ENCODE measurements at regions not wholly inside any gene's neighbourhood (a gene's known extent, or its start where the extent isn't known, plus 50 kb on each side); places are given as distances from the start of the nearest gene placed in this dataset.

DNA sequence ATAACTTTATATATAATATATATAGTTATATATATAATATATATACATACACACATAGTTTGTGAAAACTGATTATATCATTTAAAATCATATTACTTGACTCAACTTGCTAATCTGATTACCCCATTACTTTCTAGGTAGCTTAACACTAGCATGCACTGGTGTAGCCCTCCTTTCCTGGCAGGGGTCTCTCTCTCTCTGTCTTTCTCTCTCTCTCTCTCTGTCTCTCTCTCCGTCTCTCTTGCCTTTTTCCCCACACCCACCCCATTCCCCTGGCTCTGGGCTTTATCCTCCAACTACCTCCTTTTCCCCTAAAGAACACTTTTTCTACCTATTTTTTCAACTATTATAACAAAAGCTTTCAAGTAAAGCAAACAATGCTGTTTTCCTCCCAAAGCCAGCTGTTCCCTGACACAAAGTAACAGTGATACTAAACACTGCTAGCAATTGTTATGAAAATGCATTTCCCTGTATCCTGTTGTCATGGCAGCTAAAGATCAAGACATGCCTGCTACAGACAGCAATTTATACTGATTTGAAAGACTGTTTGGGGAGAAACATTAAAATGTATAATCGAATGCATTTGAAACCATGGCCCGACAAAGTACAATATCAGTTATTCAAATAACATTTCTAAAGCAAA lies 89.4 kb downstream of the CHD9NB start:
- TF ChIP-seq EP300 (IDR thresholded peaks at IDR 0.05) = no peak
- no peak for TF ChIP-seq POLR2AphosphoS5 (IDR thresholded peaks at IDR 0.05)
